ENCODE measurements at regions not wholly inside any gene's neighbourhood (a gene's known extent, or its start where the extent isn't known, plus 50 kb on each side); places are given as distances from the start of the nearest gene placed in this dataset.

- Histone ChIP-seq H4K20me1 (ENCODE audit: control insufficient read depth, insufficient read depth, low read depth, low read length) (no peaks in the 10 kb centered on the region), H3K27ac (ENCODE audit: low read depth, low read length) (no peak overlapping the region), H3K4me2 (ENCODE audit: low read length) (no peak overlapping the region), H3K79me2 (ENCODE audit: control insufficient read depth, low read length) (no peaks in the 10 kb centered on the region), H3K36me3 (ENCODE audit: control insufficient read depth, low read length) (no peaks in the 10 kb centered on the region), H3F3A (ENCODE audit: control insufficient read depth, insufficient read depth) (no peaks in the 10 kb centered on the region), H3K4me3 (ENCODE audit: low read length) (no peak overlapping the region), H3K9me3 (ENCODE audit: control insufficient read depth, insufficient read depth, low read length) (no peaks in the 10 kb centered on the region), H3K9me2 (replicated peaks; ENCODE audit: control insufficient read depth, low read length) (no peaks in the 10 kb centered on the region), H3K27me3 (ENCODE audit: control insufficient read depth, low read length) (no peaks in the 10 kb centered on the region), H3K4me1 (ENCODE audit: control insufficient read depth, low read length) (no peaks in the 10 kb centered on the region)
- TF ChIP-seq, protein P1, sequence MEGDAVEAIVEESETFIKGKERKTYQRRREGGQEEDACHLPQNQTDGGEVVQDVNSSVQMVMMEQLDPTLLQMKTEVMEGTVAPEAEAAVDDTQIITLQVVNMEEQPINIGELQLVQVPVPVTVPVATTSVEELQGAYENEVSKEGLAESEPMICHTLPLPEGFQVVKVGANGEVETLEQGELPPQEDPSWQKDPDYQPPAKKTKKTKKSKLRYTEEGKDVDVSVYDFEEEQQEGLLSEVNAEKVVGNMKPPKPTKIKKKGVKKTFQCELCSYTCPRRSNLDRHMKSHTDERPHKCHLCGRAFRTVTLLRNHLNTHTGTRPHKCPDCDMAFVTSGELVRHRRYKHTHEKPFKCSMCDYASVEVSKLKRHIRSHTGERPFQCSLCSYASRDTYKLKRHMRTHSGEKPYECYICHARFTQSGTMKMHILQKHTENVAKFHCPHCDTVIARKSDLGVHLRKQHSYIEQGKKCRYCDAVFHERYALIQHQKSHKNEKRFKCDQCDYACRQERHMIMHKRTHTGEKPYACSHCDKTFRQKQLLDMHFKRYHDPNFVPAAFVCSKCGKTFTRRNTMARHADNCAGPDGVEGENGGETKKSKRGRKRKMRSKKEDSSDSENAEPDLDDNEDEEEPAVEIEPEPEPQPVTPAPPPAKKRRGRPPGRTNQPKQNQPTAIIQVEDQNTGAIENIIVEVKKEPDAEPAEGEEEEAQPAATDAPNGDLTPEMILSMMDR (IDR thresholded peaks at IDR 0.05; ENCODE audit: low read depth, low read length, poor library complexity, severe bottlenecking), result no peak
- no peak for TF ChIP-seq EZH2phosphoT487 (IDR thresholded peaks at IDR 0.05; ENCODE audit: borderline replicate concordance, low read length)
Observed at GRCh38 chr11:128392259-128392658, 195.1 kb downstream of the ETS1 start.

DNA sequence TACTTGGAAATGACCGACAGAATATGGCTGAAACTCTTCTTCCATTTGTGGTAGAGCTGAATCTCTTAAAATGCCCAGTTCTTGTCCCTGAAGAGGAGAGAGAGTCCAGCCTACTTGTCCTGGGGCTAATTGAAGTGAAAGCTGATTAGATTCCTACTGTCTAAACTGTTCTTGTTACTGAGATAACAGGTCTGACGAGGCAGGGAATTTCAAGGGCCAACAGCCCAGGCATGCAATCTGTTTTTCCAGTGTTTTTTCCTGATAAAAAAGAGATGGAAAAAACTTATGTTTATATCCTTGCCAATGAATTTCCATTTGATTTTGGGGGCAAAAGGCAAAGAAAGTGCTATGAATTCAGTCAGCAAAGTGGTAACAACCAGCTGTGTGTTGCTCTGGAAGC is 195.5 kb downstream of the ETS1 start:
- Histone ChIP-seq H4K20me1 (ENCODE audit: control insufficient read depth, insufficient read depth, low read depth, low read length) (no peaks in the 10 kb centered on the region), H3K4me3 (ENCODE audit: low read length) (no peak overlapping the region)

DNA sequence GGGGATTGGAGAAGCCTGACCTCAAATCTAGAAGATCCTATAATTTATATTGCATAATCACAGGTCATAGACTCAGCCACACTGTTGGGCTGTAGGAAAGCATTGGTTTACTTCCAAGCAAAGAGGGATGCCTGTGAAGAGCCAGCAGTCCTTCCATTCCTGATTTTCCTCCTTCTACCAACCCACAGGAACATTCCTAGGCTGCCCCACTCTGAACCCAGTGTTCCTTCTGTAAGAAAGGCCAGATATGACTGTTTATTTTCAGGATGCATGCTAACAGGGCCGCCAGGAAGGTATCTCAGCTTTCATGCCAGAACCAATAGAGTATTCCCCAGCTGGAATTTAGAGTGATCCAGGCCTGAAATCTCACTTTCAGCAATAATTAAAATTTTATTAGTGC is 197.1 kb downstream of the ETS1 start:
- Histone ChIP-seq H3K9me2 (replicated peaks; ENCODE audit: control insufficient read depth, low read length) (no peaks in the 10 kb centered on the region), H3K27ac (ENCODE audit: low read depth, low read length) (no peak overlapping the region), H3F3A (ENCODE audit: control insufficient read depth, insufficient read depth) (no peaks in the 10 kb centered on the region), H3K4me2 (ENCODE audit: low read length) (no peak overlapping the region), H3K27me3 (ENCODE audit: control insufficient read depth, low read length) (no peaks in the 10 kb centered on the region), H3K36me3 (ENCODE audit: control insufficient read depth, low read length) (no peaks in the 10 kb centered on the region), H4K20me1 (ENCODE audit: control insufficient read depth, insufficient read depth, low read depth, low read length) (no peaks in the 10 kb centered on the region), H3K9me3 (ENCODE audit: control insufficient read depth, insufficient read depth, low read length) (no peaks in the 10 kb centered on the region), H3K79me2 (ENCODE audit: control insufficient read depth, low read length) (no peaks in the 10 kb centered on the region), H3K4me1 (ENCODE audit: control insufficient read depth, low read length) (no peaks in the 10 kb centered on the region), H3K4me3 (ENCODE audit: low read length) (no peak overlapping the region)
- TF ChIP-seq EZH2phosphoT487 (IDR thresholded peaks at IDR 0.05; ENCODE audit: borderline replicate concordance, low read length), result no peak
- TF ChIP-seq, protein P1 (IDR thresholded peaks at IDR 0.05; ENCODE audit: low read depth, low read length, poor library complexity, severe bottlenecking), result no peak

More for the DNA sequence above, 195.5 kb downstream of the ETS1 start:
- H3K79me2 ChIP-seq (ENCODE audit: control insufficient read depth, low read length), result no peaks in the 10 kb centered on the region
- no peak for TF ChIP-seq EZH2phosphoT487 (IDR thresholded peaks at IDR 0.05; ENCODE audit: borderline replicate concordance, low read length)
- TF ChIP-seq, protein P1 (IDR thresholded peaks at IDR 0.05; ENCODE audit: low read depth, low read length, poor library complexity, severe bottlenecking), result no peak
- no peaks in the 10 kb centered on the region for H3F3A ChIP-seq (ENCODE audit: control insufficient read depth, insufficient read depth)
- no peaks in the 10 kb centered on the region for H3K27me3 ChIP-seq (ENCODE audit: control insufficient read depth, low read length)
- H3K9me2 ChIP-seq (replicated peaks; ENCODE audit: control insufficient read depth, low read length), result no peaks in the 10 kb centered on the region
- no peak overlapping the region for H3K27ac ChIP-seq (ENCODE audit: low read depth, low read length)
- H3K4me1 ChIP-seq (ENCODE audit: control insufficient read depth, low read length), result no peaks in the 10 kb centered on the region
- H3K9me3 ChIP-seq (ENCODE audit: control insufficient read depth, insufficient read depth, low read length), result no peaks in the 10 kb centered on the region
- H3K36me3 ChIP-seq (ENCODE audit: control insufficient read depth, low read length), result no peaks in the 10 kb centered on the region
- H3K4me2 ChIP-seq (ENCODE audit: low read length), result no peak overlapping the region

Data from DOHH2 (cell line).